ENCODE measurements at regions not wholly inside any gene's neighbourhood (a gene's known extent, or its start where the extent isn't known, plus 50 kb on each side); places are given as distances from the start of the nearest gene placed in this dataset.

DNA sequence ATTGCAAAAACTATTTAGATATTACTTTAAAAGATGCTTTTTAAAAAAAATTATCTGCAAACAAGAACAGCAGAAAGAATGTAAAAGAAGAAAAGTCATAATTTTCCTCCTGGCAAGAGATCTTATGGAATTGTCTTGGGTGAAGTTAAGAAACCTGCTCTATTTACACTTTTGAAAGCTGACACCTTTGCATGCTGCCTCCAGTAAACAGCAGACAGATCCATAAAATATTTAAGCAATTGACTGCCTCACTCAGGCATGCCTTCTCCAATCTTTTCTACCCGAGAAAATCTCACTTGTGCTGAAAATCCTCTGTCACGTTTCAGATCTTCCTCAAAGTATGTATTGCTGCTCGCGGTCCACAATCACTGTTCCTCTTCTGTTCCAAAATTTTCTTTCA, 107.9 kb upstream of the ZP4 start:
- no peaks in the 10 kb centered on the region for H3K27me3 ChIP-seq
- H3K36me3 ChIP-seq, result no peaks in the 10 kb centered on the region
- H3K9me3 ChIP-seq, result no peaks in the 10 kb centered on the region
- no peak for DNase-seq (ENCODE audit: low spot score)
- H3K4me3 ChIP-seq, result no peak overlapping the region
- no peaks in the 10 kb centered on the region for H3K4me1 ChIP-seq
- no peak overlapping the region for H3K27ac ChIP-seq
- TF ChIP-seq, protein P1, sequence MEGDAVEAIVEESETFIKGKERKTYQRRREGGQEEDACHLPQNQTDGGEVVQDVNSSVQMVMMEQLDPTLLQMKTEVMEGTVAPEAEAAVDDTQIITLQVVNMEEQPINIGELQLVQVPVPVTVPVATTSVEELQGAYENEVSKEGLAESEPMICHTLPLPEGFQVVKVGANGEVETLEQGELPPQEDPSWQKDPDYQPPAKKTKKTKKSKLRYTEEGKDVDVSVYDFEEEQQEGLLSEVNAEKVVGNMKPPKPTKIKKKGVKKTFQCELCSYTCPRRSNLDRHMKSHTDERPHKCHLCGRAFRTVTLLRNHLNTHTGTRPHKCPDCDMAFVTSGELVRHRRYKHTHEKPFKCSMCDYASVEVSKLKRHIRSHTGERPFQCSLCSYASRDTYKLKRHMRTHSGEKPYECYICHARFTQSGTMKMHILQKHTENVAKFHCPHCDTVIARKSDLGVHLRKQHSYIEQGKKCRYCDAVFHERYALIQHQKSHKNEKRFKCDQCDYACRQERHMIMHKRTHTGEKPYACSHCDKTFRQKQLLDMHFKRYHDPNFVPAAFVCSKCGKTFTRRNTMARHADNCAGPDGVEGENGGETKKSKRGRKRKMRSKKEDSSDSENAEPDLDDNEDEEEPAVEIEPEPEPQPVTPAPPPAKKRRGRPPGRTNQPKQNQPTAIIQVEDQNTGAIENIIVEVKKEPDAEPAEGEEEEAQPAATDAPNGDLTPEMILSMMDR (IDR thresholded peaks at IDR 0.05), result no peak

DNA sequence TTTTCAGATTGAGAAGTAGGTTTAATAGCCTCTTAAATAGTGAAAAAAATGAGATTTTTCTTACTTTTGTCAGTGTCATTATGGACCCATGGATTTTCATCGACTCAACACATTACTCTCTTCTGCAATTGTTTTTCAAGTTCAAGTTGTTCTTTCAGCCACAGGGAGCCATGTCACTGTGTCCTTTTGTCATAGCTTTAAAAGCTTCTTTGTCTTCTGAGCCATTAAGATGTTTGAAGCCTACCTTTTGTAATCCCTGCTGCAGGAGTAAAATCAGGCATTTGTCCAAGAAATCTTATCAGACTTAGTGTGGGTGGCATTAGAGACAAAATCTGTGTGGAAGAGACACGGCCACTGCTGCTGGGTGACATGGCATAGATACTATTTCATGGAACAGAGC, 92.8 kb upstream of the ZP4 start:
- Histone ChIP-seq H3K4me1 (no peaks in the 10 kb centered on the region), H3K36me3 (no peaks in the 10 kb centered on the region), H3K4me3 (no peak overlapping the region), H3K9me3 (no peaks in the 10 kb centered on the region), H3K27ac (no peak overlapping the region), H3K27me3 (no peaks in the 10 kb centered on the region)
- TF ChIP-seq, protein P1 (IDR thresholded peaks at IDR 0.05), result no peak
- no peak for DNase-seq (ENCODE audit: low spot score)

DNA sequence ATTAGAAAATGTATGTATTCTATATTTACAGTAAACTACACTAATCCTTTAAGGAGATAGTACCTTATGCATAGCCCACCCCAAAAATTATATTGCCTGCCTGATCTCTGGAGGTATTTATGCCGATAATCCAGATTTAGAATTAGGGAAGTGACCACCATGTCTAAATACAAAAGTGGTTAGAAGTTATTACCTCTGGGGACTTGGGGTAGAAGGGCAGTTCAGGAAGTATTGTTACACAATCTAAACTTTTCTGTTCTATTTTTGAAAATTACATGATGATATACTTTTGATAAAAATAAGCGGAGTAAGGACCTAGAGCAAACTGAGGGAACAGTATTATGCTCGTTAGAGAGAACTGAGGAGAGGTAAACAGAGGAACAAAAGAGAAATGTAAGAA, 90.5 kb upstream of the ZP4 start:
- H3K36me3 ChIP-seq, result no peaks in the 10 kb centered on the region
- DNase-seq (ENCODE audit: low spot score), result no peak
- no peaks in the 10 kb centered on the region for H3K9me3 ChIP-seq
- H3K27ac ChIP-seq, result no peak overlapping the region
- H3K4me3 ChIP-seq, result no peak overlapping the region
- H3K4me1 ChIP-seq, result no peaks in the 10 kb centered on the region
- H3K27me3 ChIP-seq, result no peaks in the 10 kb centered on the region
- TF ChIP-seq, protein P1 (IDR thresholded peaks at IDR 0.05), result no peak

DNA sequence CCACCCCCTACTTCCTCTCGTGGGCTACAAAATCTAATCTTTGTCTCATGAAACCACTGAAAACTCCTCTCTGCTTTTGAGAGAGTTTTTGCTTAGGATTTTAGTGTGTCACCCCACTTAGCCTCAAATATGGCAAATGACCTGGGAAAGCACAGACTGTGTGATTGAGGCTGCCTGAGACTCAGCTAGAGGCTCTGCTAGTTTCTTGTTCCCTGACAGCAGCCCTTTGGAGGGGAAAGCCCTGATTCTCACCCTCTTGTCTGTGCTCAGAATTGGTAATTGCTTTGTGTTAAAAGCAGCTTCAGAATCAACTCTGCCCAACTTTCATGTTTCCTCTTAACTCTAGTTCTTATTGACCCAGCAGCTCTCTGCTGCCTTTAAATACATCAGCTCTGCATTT, 85.6 kb upstream of the ZP4 start:
- DNase-seq (ENCODE audit: low spot score), result no peak
- Histone ChIP-seq H3K36me3 (no peaks in the 10 kb centered on the region), H3K27me3 (no peaks in the 10 kb centered on the region), H3K27ac (no peak overlapping the region), H3K4me3 (no peak overlapping the region), H3K4me1 (no peaks in the 10 kb centered on the region), H3K9me3 (no peaks in the 10 kb centered on the region)
- TF ChIP-seq, protein P1 (IDR thresholded peaks at IDR 0.05), result no peak

DNA sequence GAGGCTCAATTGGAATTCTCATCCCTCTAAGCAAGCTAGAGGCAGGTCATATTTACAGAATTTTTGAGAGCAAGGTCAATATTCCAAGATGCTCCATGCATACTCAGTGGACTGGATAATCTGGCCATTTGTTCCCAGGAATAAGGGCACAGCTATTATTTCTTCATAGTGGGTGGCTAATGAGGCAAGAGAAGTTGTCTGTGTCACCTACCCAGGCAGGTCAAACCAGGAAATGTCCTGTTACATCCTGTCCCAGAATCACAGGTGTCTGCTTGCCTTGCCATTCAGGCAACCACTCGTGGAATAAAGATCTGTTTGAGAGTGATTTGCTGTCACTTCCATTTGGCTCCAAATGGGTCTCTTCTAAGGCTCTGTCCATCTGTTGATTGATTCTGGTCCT, 85.2 kb upstream of the ZP4 start:
- Histone ChIP-seq H3K4me1 (no peaks in the 10 kb centered on the region), H3K27me3 (no peaks in the 10 kb centered on the region), H3K27ac (no peak overlapping the region), H3K36me3 (no peaks in the 10 kb centered on the region), H3K9me3 (no peaks in the 10 kb centered on the region), H3K4me3 (no peak overlapping the region)
- DNase-seq (ENCODE audit: low spot score), result no peak
- TF ChIP-seq, protein P1 (IDR thresholded peaks at IDR 0.05), result no peak

DNA sequence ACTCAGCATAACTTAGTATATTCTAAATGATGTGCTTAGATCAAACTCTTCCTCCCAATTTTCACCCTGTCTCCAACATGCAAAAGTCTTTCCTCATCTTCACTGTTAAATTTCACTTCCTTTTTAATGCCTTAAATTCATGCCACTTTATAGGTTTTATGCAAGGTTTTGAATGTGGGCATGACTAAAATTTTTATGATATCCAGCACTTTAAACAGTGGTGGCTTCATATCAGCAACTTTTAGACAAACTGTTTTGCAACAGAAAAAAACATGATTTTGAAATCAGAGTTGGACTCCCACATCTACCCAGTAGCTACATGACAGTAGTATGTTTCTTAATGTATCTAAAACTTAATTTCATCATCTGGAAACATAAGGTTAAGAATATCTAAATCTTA, 84.7 kb upstream of the ZP4 start:
- H3K4me1 ChIP-seq, result no peaks in the 10 kb centered on the region
- TF ChIP-seq, protein P1 (IDR thresholded peaks at IDR 0.05), result no peak
- no peak overlapping the region for H3K4me3 ChIP-seq
- H3K27me3 ChIP-seq, result no peaks in the 10 kb centered on the region
- H3K27ac ChIP-seq, result no peak overlapping the region
- H3K36me3 ChIP-seq, result no peaks in the 10 kb centered on the region
- DNase-seq (ENCODE audit: low spot score), result no peak
- no peaks in the 10 kb centered on the region for H3K9me3 ChIP-seq
